GM12872 (cell line): ENCODE measurements at regions not wholly inside any gene's neighbourhood (a gene's known extent, or its start where the extent isn't known, plus 50 kb on each side); places are given as distances from the start of the nearest gene placed in this dataset.

ENCODE experiments used
- TF ChIP-seq, protein P1 (sequence below): IDR thresholded peaks from 3 replicates; pipeline ENCODE4 v1.5.1; 2011; ENCODE audit warnings: low read depth, mild to moderate bottlenecking, low read length, moderate library complexity; ENCODE audit not compliant: insufficient read depth

DNA sequence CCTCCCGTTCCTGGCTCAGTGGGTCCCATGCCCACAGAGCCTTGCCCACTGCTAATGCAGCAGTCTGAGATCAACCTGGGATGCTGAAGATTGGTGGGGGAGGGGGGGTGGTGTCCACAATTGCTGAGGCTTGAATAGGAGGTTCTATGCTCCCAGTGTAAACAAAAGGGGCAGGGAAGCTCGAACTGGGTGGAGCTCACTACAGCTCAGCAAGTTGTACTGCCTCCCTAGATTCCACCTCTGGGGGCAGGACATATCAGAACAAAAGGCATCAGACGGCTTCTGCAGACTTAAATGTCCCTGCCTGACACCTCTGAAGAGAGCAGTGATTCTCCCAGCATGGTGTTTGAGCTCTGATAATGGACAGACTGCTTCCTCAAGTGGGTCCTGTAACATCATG lies 885.6 kb upstream of the COX7C start:
- TF ChIP-seq, protein P1, sequence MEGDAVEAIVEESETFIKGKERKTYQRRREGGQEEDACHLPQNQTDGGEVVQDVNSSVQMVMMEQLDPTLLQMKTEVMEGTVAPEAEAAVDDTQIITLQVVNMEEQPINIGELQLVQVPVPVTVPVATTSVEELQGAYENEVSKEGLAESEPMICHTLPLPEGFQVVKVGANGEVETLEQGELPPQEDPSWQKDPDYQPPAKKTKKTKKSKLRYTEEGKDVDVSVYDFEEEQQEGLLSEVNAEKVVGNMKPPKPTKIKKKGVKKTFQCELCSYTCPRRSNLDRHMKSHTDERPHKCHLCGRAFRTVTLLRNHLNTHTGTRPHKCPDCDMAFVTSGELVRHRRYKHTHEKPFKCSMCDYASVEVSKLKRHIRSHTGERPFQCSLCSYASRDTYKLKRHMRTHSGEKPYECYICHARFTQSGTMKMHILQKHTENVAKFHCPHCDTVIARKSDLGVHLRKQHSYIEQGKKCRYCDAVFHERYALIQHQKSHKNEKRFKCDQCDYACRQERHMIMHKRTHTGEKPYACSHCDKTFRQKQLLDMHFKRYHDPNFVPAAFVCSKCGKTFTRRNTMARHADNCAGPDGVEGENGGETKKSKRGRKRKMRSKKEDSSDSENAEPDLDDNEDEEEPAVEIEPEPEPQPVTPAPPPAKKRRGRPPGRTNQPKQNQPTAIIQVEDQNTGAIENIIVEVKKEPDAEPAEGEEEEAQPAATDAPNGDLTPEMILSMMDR = no peak

DNA sequence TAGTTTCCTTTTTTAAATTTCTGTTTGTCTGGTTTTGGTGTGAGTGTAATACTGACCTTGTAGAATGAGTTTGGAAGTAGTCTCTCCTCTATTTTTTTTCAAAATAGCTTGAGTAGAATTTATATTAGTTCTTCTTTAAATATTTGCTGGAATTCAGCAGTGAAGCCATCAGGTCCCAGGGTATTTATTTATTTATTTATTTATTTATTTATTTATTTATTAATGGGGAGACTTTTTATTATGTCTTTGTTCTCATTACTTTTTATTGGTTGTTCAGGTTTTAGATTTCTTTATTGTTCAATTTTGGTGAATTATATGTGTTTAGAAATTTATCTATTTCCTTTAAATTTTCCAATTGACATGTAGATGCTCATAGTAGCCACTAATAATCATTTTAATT lies 875.8 kb upstream of the COX7C start:
- TF ChIP-seq, protein P1 = no peak

DNA sequence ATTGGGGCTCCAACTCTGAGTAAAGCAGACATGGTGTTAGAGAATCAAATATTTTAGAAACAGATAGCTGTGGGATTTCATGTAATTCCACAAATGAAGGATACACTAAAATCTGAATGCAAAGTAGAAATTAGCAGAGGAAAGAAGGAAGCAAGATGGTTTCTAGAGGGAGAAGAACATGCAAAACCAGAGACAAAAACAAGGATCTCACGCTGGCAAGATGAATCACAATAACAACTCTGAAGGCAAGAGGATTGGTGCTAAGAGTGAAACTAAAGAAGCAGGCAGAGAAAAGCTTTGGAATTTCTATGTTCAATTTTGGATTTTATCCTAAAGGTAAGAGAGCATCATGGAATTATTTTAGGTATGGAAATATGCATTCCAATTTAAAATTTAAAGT lies 857.2 kb upstream of the COX7C start:
- TF ChIP-seq, protein P1 = no peak

DNA sequence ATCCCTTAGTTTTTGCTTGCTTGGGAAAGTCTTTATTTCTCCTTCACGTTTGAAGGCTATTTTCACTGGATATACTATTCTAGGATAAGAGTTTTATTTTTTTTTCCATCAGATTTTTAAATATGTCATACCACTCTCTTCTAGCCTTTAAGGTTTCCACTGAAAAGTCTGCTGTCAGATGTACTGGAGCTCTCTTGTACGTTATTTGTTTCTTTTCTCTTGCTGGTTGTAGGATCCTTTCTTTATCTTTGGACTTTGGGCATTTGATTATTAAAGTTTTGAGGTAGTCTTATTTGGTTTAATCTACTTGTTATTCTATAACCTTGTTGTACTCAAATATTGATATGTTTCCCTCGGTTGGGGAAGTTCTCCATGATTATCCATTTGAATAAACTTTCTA lies 848.4 kb upstream of the COX7C start:
- TF ChIP-seq, protein P1 = no peak

DNA sequence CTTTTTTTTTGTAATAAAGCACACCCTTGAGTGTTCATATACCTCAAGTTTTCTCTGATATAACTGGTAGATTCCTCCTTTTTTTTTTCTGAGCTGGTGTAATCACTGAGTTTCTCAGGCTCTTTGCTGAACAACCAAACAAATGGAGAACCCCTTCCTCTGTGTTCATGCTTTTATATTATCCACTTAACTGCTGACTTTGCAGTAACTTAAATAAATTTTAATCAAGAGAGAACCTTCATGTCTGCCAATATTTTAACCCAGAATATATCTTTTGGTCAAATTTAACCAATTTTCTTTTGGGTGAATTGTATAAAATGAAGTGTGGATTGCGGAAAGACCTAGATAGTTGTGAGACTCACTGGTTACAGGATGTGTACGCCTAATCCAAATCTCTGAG lies 833.0 kb upstream of the COX7C start:
- TF ChIP-seq, protein P1 = no peak

DNA sequence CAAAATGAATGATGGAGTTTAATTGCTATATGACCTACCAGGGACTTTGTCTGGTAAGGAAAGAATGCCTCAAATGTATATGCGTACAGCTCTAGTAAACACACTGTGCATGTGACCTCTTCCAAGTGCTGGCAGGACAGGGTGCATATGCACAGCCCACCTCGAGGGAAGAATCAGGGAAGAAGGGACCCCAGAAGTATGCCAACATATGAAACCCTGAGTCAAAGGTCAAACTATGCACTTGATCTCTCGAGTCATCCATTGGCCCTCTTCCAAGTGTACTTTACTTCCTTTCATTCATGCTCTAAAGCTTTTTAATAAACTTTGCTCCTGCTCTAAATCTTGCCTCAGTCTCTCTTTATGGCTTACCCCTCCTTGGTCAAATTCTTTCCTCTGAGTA lies 804.6 kb upstream of the COX7C start:
- TF ChIP-seq, protein P1 = no peak

DNA sequence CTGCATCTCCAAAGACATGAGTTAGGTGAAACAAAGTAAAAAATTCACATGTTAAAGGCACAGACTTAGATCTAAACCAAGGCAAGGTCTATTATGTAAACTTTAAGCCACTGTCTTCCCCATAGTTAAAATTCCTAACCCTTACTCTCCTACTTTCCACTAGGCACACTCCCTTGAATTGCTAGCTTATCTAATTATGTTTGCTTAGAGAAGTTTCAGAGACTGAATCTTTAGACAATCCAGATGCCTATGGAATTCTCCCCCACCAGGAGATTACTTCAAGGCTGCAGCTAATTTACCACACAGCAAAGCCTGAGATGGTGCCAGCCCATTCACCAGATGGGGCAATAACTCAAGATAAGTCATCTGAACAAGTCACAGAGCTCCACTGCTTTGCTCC lies 803.1 kb upstream of the COX7C start:
- TF ChIP-seq, protein P1 = no peak
